Bronchial epithelial cell (primary cell): ENCODE measurements at regions not wholly inside any gene's neighbourhood (a gene's known extent, or its start where the extent isn't known, plus 50 kb on each side); places are given as distances from the start of the nearest gene placed in this dataset.

ENCODE experiments used
- DNase-seq: peaks from one replicate; pipeline ENCODE4 v3.0.0-alpha.2; 2010; ENCODE audit warnings: low read depth
- FAIRE-seq: peaks from 2 replicates; lab custom pipeline; 2011; peaks lifted over from hg19 to GRCh38; lab: Jason Lieb, UNC
- H3K27me3 ChIP-seq: 2 replicates; pipeline ENCODE4 v1.5.1; 2011; ENCODE audit warnings: low read length; ENCODE audit not compliant: control insufficient read depth, insufficient read depth
- H3K36me3 ChIP-seq: 2 replicates; pipeline ENCODE4 v1.5.1; 2011; ENCODE audit warnings: low read length; ENCODE audit not compliant: control insufficient read depth, insufficient read depth
- H3K4me3 ChIP-seq: 2 replicates; pipeline ENCODE4 v1.5.1; 2011; ENCODE audit warnings: mild to moderate bottlenecking, low read depth, low read length, control low read depth
- TF ChIP-seq, protein P1 (sequence below): IDR thresholded peaks from 2 replicates; pipeline ENCODE4 v1.5.1; 2011; ENCODE audit warnings: mild to moderate bottlenecking, moderate library complexity, low read length, control low read depth, inconsistent platforms; ENCODE audit not compliant: insufficient read depth, severe bottlenecking

DNA sequence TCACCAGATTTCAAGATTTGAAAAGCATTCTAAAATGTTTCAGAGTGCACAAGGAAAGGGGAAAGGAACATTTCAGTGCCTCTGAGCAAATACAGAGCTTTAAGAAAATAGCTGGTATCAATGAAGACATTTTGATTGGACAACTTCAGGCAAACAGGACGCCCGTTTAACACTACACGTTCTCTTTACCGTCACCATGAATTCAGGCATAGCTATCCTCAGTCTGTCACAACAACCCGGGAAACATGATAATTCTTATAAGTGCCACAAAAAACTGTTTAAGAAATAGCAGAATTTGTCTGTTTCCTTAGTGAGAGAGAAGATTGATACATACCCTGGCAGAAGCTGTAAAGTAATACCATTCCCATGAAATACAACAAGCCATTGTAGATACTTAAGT, 392.4 kb upstream of the PDE4D start:
- FAIRE-seq (no peak), DNase-seq (no peak)
- H3K27me3 ChIP-seq: no peaks in the 10 kb centered on the region
- H3K36me3 ChIP-seq: no peaks in the 10 kb centered on the region
- H3K4me3 ChIP-seq: no peak overlapping the region
- TF ChIP-seq, protein P1, sequence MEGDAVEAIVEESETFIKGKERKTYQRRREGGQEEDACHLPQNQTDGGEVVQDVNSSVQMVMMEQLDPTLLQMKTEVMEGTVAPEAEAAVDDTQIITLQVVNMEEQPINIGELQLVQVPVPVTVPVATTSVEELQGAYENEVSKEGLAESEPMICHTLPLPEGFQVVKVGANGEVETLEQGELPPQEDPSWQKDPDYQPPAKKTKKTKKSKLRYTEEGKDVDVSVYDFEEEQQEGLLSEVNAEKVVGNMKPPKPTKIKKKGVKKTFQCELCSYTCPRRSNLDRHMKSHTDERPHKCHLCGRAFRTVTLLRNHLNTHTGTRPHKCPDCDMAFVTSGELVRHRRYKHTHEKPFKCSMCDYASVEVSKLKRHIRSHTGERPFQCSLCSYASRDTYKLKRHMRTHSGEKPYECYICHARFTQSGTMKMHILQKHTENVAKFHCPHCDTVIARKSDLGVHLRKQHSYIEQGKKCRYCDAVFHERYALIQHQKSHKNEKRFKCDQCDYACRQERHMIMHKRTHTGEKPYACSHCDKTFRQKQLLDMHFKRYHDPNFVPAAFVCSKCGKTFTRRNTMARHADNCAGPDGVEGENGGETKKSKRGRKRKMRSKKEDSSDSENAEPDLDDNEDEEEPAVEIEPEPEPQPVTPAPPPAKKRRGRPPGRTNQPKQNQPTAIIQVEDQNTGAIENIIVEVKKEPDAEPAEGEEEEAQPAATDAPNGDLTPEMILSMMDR: no peak

DNA sequence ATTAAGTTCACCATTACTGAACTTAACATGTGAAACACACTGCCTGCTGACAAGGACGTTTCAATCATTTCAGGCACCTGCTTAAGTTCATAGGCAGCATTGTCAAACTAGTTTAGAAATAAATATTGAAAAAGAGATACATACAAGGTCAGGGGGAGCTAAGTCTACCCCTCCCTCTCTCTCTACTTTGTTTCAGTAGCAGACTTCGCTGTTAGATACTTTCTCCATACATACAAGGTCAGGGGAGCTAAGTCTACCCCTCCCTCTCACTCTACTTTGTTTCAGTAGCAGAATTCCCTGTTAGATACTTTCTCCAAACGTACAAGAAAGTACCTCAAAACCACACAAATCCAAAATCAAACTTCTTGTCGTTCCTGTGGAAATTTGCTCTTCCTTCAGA, 387.4 kb upstream of the PDE4D start:
- no peaks in the 10 kb centered on the region for H3K27me3 ChIP-seq
- H3K36me3 ChIP-seq: no peaks in the 10 kb centered on the region
- TF ChIP-seq, protein P1: no peak
- no peak for FAIRE-seq
- H3K4me3 ChIP-seq: no peak overlapping the region
- DNase-seq: no peak

DNA sequence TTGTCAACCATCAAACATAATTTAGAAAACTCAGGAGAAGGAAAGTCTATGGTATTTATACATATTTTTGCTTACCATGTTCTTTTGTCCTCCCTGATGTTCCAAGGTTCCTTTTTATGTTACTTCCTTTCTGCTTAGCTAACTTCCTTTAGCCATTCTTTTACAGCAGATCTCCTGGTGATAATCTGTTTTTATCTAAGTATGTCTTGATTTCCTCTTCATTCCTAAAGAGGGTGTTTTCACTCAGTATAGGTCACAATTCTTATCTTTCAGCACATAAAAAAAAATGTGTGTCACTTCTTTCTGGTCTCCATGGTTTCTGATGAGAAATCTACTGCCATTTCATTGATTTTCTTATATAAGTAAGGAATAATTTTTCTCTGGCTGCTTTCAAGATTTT, 384.4 kb upstream of the PDE4D start:
- no peak for FAIRE-seq
- Histone ChIP-seq H3K27me3 (no peaks in the 10 kb centered on the region), H3K36me3 (no peaks in the 10 kb centered on the region), H3K4me3 (no peak overlapping the region)
- TF ChIP-seq, protein P1: no peak
- no peak for DNase-seq

DNA sequence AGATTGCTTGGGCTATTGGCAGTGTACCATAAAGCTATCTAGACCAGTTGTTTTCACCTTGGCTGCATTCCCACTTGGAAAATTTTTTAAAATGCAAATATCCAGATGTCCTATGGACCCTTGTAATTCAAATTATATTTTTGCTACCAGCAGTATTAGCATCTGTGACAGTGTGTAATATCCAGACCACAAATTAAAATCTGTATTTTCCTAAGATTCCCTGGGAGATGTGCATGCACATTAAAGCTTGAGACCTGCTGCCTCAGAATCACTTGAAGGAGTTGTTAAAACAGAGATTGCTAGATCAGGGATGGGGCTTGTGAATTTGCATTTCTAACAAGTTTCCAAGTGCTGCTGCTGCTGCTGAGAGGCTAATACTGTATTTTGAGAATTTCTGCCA, 381.2 kb upstream of the PDE4D start:
- Histone ChIP-seq H3K36me3 (no peaks in the 10 kb centered on the region), H3K4me3 (no peak overlapping the region), H3K27me3 (no peaks in the 10 kb centered on the region)
- no peak for FAIRE-seq
- TF ChIP-seq, protein P1: no peak
- DNase-seq: no peak

DNA sequence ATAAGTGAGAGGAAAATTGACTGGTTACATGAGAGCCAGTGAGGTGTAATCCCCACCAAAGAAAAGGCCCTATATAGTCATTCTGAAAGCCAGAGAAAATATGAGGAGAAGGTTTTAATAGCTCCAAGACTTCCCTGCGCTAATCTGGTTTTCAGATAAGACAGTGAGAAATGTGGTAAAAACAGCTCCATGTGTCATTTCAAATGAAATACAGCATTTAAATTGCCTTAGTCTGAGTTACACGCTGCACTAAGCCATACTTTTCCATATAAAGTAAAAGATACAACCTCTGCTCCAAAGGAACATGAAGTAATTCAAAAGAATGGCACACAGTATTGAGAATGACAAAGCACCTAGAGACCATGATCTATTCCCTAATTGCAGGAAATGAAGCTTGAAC, 378.0 kb upstream of the PDE4D start:
- DNase-seq (no peak), FAIRE-seq (no peak)
- TF ChIP-seq, protein P1: no peak
- Histone ChIP-seq H3K27me3 (no peaks in the 10 kb centered on the region), H3K4me3 (no peak overlapping the region), H3K36me3 (no peaks in the 10 kb centered on the region)

DNA sequence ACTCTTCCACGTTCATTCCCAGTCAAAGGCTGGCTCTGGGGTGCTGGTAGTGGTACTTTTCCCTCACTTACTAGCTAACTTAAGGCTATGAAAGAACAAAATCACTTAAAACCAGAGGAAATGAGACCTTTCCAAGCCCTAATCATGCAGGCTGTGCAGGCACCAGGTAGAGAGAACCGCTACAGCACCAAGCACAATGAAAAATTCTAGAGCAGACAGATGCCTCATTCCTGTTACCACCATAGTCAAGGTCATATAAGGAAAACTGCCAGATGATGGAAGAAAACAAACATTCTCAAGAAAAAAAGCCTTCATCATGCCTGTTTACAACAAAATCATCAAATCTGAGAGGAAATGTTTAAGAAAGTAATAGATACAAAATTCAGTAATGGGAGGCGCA, 374.4 kb upstream of the PDE4D start:
- Histone ChIP-seq H3K27me3 (no peaks in the 10 kb centered on the region), H3K36me3 (no peaks in the 10 kb centered on the region), H3K4me3 (no peak overlapping the region)
- TF ChIP-seq, protein P1: no peak
- FAIRE-seq: no peak
- no peak for DNase-seq
